WTC11 (cell line): ENCODE measurements at regions not wholly inside any gene's neighbourhood (a gene's known extent, or its start where the extent isn't known, plus 50 kb on each side); places are given as distances from the start of the nearest gene placed in this dataset.

Source experiments
- ATAC-seq: fragments of 200-7000 bp; cut with Tn5 transposase; 2 replicates; pipeline ENCODE4 v1.10.0; 2021; ENCODE audit warnings: mild to moderate bottlenecking, moderate library complexity
- CTCF ChIA-PET: fragments of 300-600 bp; sonication (Branson Sonifier 250); formaldehyde crosslinking; loops from one replicate; lab custom pipeline; 2021; ENCODE audit warnings: antibody characterized with exemption; lab: Charles Lee
- POLR2A ChIA-PET: fragments of 350-600 bp; sonication (Branson Sonifier 250); formaldehyde crosslinking; loops from one replicate; lab custom pipeline; 2021; ENCODE audit warnings: antibody characterized with exemption; lab: Charles Lee
- DNase-seq: peaks from one replicate; pipeline ENCODE4 v3.0.0; 2021; ENCODE audit warnings: low spot score
- H3K27ac Mint-ChIP-seq: 2 replicates; pipeline ENCODE4 v1.8.0; 2021; ENCODE audit warnings: mixed read lengths
- H3K27me3 Mint-ChIP-seq: 2 replicates; pipeline ENCODE4 v1.8.0; 2021; ENCODE audit warnings: low read depth, mild to moderate bottlenecking, moderate library complexity, mixed read lengths
- H3K36me3 Mint-ChIP-seq: 2 replicates; pipeline ENCODE4 v1.8.0; 2021; ENCODE audit warnings: mixed read lengths
- H3K4me1 Mint-ChIP-seq: 2 replicates; pipeline ENCODE4 v1.8.0; 2022; ENCODE audit warnings: mixed read lengths
- H3K4me3 Mint-ChIP-seq: 2 replicates; pipeline ENCODE4 v1.8.0; 2021; ENCODE audit warnings: mild to moderate bottlenecking, moderate library complexity, mixed read lengths
- H3K9me3 Mint-ChIP-seq: 2 replicates; pipeline ENCODE4 v1.8.0; 2021; ENCODE audit warnings: mixed read lengths
- ELF4 ChIP-seq: sonication (generic); formaldehyde crosslinking; IDR thresholded peaks from 2 replicates; pipeline ENCODE4 v1.8.1; 2022; ENCODE audit warnings: low read depth, mild to moderate bottlenecking, moderate library complexity, missing genetic modification reagents
- ESRRA ChIP-seq: sonication (generic); formaldehyde crosslinking; IDR thresholded peaks from 2 replicates; pipeline ENCODE4 v1.8.1; 2022; ENCODE audit warnings: mild to moderate bottlenecking, missing genetic modification reagents, borderline replicate concordance
- GABPB1 ChIP-seq: sonication (generic); formaldehyde crosslinking; IDR thresholded peaks from 2 replicates; pipeline ENCODE4 v1.8.1; 2023; ENCODE audit warnings: mild to moderate bottlenecking, missing genetic modification reagents
- GRHL2 ChIP-seq: fragments of 250-450 bp; sonication (Bioruptor Pico); IDR thresholded peaks from 2 replicates; pipeline ENCODE4 v1.8.0; 2022; ENCODE audit warnings: mild to moderate bottlenecking, moderate library complexity; ENCODE audit not compliant: insufficient replicate concordance, severe bottlenecking
- KAT7 ChIP-seq: sonication (generic); formaldehyde crosslinking; IDR thresholded peaks from 2 replicates; pipeline ENCODE4 v1.8.1; 2023; ENCODE audit warnings: missing genetic modification reagents, mild to moderate bottlenecking, borderline replicate concordance
- NR3C1 ChIP-seq: sonication (generic); formaldehyde crosslinking; conservative IDR thresholded peaks from 2 replicates; pipeline ENCODE4 v1.8.1; 2023; ENCODE audit warnings: low read depth, mild to moderate bottlenecking, missing genetic modification reagents
- OVOL2 ChIP-seq: fragments of 250-450 bp; sonication (Bioruptor Pico); IDR thresholded peaks from 2 replicates; pipeline ENCODE4 v1.9.0; 2021; ENCODE audit warnings: mild to moderate bottlenecking, borderline replicate concordance
- SP1 ChIP-seq: sonication (generic); formaldehyde crosslinking; conservative IDR thresholded peaks from 2 replicates; pipeline ENCODE4 v1.8.1; 2022; ENCODE audit warnings: missing genetic modification reagents
- TEAD4 ChIP-seq: sonication (generic); formaldehyde crosslinking; IDR thresholded peaks from 2 replicates; pipeline ENCODE4 v1.8.0; 2022; ENCODE audit warnings: mild to moderate bottlenecking, missing genetic modification reagents
- ZNF671 ChIP-seq: fragments of 250-450 bp; sonication (Bioruptor Pico); IDR thresholded peaks from 2 replicates; pipeline ENCODE4 v1.8.0; 2021; ENCODE audit warnings: mild to moderate bottlenecking
- TF ChIP-seq, protein P1 (sequence below): sonication (generic); formaldehyde crosslinking; IDR thresholded peaks from 2 replicates; pipeline ENCODE4 v1.8.1; 2022; ENCODE audit warnings: missing genetic modification reagents, borderline replicate concordance
- TF ChIP-seq, protein P2 (sequence below): sonication (generic); formaldehyde crosslinking; IDR thresholded peaks from 2 replicates; pipeline ENCODE4 v1.8.0; 2023; ENCODE audit warnings: missing genetic modification reagents
- TF ChIP-seq, protein P3 (sequence below): fragments of 250-450 bp; sonication (Bioruptor Pico); IDR thresholded peaks from 2 replicates; pipeline ENCODE4 v1.9.0; 2021; ENCODE audit warnings: mild to moderate bottlenecking, borderline replicate concordance
- TF ChIP-seq, protein P4 (sequence below): fragments of 250-450 bp; sonication (Bioruptor Pico); IDR thresholded peaks from 2 replicates; pipeline ENCODE4 v2.1.2; 2022; ENCODE audit warnings: mild to moderate bottlenecking, moderate library complexity
- TF ChIP-seq, protein P5 (sequence below): sonication (generic); formaldehyde crosslinking; IDR thresholded peaks from 2 replicates; pipeline ENCODE4 v1.8.0; 2023; ENCODE audit warnings: missing genetic modification reagents, mild to moderate bottlenecking, borderline replicate concordance

DNA sequence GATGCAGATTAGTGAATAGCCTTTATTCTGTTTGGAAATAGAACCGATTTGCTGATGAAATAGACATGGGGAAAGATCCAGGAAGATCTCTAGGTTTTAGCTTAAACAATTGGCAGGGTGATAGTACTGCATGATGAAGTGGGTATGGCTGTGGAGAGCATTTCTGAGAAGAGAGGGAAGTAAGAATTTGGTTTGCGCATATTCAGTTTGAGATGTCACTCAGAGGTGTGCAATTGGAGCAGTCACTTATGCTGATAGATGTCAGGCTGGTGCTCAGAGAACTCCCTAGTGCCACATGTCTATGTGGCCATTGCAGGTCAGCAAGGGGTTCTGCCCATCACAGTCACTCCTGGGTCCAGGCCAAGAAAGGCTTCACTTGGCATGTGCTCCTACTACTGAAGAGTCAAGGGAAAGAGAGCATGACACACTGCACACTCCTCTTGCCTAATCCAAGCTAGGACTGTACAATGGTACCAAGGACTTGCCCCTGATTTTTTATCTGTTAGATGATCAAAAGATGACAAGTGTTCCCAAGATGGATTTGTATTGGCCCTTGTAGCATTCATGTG is 57.2 kb upstream of the ST8SIA2 start:
- DNase-seq: no peak
- Mint-ChIP-seq H3K9me3 (peaks cover 10% of the 10 kb centered on the region), H3K27ac (no peak overlapping the region), H3K27me3 (no peaks in the 10 kb centered on the region; the same call in 1 of the 2 replicates), H3K4me1 (peaks cover 6% of the 10 kb centered on the region), H3K4me3 (no peak overlapping the region), H3K36me3 (no peaks in the 10 kb centered on the region)
- no peak for ATAC-seq
- TF ChIP-seq, protein P1, sequence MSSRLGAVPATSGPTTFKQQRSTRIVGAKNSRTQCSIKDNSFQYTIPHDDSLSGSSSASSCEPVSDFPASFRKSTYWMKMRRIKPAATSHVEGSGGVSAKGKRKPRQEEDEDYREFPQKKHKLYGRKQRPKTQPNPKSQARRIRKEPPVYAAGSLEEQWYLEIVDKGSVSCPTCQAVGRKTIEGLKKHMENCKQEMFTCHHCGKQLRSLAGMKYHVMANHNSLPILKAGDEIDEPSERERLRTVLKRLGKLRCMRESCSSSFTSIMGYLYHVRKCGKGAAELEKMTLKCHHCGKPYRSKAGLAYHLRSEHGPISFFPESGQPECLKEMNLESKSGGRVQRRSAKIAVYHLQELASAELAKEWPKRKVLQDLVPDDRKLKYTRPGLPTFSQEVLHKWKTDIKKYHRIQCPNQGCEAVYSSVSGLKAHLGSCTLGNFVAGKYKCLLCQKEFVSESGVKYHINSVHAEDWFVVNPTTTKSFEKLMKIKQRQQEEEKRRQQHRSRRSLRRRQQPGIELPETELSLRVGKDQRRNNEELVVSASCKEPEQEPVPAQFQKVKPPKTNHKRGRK (CRISPR knock-in tag): no peak
- TF ChIP-seq GRHL2 (CRISPR knock-in tag) (no peak), GABPB1 (no peak), NR3C1 (CRISPR knock-in tag) (no peak), KAT7 (CRISPR knock-in tag) (no peak), OVOL2 (CRISPR knock-in tag) (no peak), SP1 (CRISPR knock-in tag) (no peak), TEAD4 (no peak), ELF4 (CRISPR knock-in tag) (no peak), ZNF671 (no peak)
- TF ChIP-seq, protein P2, sequence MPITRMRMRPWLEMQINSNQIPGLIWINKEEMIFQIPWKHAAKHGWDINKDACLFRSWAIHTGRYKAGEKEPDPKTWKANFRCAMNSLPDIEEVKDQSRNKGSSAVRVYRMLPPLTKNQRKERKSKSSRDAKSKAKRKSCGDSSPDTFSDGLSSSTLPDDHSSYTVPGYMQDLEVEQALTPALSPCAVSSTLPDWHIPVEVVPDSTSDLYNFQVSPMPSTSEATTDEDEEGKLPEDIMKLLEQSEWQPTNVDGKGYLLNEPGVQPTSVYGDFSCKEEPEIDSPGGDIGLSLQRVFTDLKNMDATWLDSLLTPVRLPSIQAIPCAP: no peak
- TF ChIP-seq, protein P3, sequence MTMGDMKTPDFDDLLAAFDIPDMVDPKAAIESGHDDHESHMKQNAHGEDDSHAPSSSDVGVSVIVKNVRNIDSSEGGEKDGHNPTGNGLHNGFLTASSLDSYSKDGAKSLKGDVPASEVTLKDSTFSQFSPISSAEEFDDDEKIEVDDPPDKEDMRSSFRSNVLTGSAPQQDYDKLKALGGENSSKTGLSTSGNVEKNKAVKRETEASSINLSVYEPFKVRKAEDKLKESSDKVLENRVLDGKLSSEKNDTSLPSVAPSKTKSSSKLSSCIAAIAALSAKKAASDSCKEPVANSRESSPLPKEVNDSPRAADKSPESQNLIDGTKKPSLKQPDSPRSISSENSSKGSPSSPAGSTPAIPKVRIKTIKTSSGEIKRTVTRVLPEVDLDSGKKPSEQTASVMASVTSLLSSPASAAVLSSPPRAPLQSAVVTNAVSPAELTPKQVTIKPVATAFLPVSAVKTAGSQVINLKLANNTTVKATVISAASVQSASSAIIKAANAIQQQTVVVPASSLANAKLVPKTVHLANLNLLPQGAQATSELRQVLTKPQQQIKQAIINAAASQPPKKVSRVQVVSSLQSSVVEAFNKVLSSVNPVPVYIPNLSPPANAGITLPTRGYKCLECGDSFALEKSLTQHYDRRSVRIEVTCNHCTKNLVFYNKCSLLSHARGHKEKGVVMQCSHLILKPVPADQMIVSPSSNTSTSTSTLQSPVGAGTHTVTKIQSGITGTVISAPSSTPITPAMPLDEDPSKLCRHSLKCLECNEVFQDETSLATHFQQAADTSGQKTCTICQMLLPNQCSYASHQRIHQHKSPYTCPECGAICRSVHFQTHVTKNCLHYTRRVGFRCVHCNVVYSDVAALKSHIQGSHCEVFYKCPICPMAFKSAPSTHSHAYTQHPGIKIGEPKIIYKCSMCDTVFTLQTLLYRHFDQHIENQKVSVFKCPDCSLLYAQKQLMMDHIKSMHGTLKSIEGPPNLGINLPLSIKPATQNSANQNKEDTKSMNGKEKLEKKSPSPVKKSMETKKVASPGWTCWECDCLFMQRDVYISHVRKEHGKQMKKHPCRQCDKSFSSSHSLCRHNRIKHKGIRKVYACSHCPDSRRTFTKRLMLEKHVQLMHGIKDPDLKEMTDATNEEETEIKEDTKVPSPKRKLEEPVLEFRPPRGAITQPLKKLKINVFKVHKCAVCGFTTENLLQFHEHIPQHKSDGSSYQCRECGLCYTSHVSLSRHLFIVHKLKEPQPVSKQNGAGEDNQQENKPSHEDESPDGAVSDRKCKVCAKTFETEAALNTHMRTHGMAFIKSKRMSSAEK (CRISPR knock-in tag): no peak
- TF ChIP-seq, protein P4, sequence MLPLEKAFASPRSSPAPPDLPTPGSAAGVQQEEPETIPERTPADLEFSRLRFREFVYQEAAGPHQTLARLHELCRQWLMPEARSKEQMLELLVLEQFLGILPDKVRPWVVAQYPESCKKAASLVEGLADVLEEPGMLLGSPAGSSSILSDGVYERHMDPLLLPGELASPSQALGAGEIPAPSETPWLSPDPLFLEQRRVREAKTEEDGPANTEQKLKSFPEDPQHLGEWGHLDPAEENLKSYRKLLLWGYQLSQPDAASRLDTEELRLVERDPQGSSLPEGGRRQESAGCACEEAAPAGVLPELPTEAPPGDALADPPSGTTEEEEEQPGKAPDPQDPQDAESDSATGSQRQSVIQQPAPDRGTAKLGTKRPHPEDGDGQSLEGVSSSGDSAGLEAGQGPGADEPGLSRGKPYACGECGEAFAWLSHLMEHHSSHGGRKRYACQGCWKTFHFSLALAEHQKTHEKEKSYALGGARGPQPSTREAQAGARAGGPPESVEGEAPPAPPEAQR (CRISPR knock-in tag): no peak
- POLR2A ChIA-PET: no interaction called here
- CTCF ChIA-PET: no interaction called here

DNA sequence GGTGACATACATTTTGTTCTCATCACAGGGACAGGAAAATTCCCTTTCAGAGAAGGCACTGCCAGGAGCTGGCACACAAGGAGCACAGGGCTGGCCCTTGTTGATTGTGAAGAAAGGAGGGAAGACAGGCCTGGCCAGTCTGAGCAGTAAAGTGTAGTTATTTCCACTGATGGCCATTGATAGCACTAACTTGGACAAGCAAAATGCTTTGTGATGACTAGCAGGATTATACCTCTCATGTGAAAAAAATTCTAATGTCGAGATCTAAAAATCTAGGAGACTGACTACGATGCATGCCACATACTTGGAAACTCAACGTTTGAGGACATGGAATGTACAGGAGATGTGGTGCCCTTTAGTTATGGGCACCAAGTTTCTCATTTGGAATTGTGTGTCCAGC is 54.3 kb upstream of the ST8SIA2 start:
- Mint-ChIP-seq H3K27me3 (peaks cover 9% of the 10 kb centered on the region), H3K36me3 (no peaks in the 10 kb centered on the region), H3K4me1 (peaks cover 27% of the 10 kb centered on the region), H3K27ac (no peak overlapping the region)
- DNase-seq: no peak
- POLR2A ChIA-PET: no interaction called here
- CTCF ChIA-PET: no interaction called here
- no peak for TF ChIP-seq ESRRA
- TF ChIP-seq, protein P5, sequence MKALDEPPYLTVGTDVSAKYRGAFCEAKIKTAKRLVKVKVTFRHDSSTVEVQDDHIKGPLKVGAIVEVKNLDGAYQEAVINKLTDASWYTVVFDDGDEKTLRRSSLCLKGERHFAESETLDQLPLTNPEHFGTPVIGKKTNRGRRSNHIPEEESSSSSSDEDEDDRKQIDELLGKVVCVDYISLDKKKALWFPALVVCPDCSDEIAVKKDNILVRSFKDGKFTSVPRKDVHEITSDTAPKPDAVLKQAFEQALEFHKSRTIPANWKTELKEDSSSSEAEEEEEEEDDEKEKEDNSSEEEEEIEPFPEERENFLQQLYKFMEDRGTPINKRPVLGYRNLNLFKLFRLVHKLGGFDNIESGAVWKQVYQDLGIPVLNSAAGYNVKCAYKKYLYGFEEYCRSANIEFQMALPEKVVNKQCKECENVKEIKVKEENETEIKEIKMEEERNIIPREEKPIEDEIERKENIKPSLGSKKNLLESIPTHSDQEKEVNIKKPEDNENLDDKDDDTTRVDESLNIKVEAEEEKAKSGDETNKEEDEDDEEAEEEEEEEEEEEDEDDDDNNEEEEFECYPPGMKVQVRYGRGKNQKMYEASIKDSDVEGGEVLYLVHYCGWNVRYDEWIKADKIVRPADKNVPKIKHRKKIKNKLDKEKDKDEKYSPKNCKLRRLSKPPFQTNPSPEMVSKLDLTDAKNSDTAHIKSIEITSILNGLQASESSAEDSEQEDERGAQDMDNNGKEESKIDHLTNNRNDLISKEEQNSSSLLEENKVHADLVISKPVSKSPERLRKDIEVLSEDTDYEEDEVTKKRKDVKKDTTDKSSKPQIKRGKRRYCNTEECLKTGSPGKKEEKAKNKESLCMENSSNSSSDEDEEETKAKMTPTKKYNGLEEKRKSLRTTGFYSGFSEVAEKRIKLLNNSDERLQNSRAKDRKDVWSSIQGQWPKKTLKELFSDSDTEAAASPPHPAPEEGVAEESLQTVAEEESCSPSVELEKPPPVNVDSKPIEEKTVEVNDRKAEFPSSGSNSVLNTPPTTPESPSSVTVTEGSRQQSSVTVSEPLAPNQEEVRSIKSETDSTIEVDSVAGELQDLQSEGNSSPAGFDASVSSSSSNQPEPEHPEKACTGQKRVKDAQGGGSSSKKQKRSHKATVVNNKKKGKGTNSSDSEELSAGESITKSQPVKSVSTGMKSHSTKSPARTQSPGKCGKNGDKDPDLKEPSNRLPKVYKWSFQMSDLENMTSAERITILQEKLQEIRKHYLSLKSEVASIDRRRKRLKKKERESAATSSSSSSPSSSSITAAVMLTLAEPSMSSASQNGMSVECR: no peak
- TF ChIP-seq, all 79 proteins: peak for 0
- no peak for ATAC-seq
- H3K4me3 Mint-ChIP-seq: no peak overlapping the region
- H3K9me3 Mint-ChIP-seq: no peaks in the 10 kb centered on the region
